ENCODE measurements at regions not wholly inside any gene's neighbourhood (a gene's known extent, or its start where the extent isn't known, plus 50 kb on each side); places are given as distances from the start of the nearest gene placed in this dataset.

GRCh38 chr3:81823882-81824395, 62.5 kb upstream of the GBE1 start:
- TF ChIP-seq EP300 (IDR thresholded peaks at IDR 0.05): no peak
- TF ChIP-seq CTCF (IDR thresholded peaks at IDR 0.05): no peak
- no peak for TF ChIP-seq POLR2A (IDR thresholded peaks at IDR 0.05; ENCODE audit: low read length)
- TF ChIP-seq RCOR1 (IDR thresholded peaks at IDR 0.05; ENCODE audit: low read depth, low read length): no peak
- TF ChIP-seq TP53 (CRISPR knock-in tag; IDR thresholded peaks at IDR 0.05): no peak
- TF ChIP-seq REST (IDR thresholded peaks at IDR 0.05): no peak
- TF ChIP-seq NFE2L2 (conservative IDR thresholded peaks at IDR 0.05; ENCODE audit: low read length): no peak
- TF ChIP-seq SMC3 (IDR thresholded peaks at IDR 0.05): no peak
- TF ChIP-seq POLR2AphosphoS2 (conservative IDR thresholded peaks at IDR 0.05; ENCODE audit: low read length): no peak
- TF ChIP-seq MYC (IDR thresholded peaks at IDR 0.05; ENCODE audit: borderline replicate concordance, low read length): no peak
- TF ChIP-seq RFX5 (IDR thresholded peaks at IDR 0.05): no peak
